Liver (tissue), 8 donors: ENCODE measurements at regions not wholly inside any gene's neighbourhood (a gene's known extent, or its start where the extent isn't known, plus 50 kb on each side); places are given as distances from the start of the nearest gene placed in this dataset.

Experiments used
- DNase-seq: peaks from one replicate; pipeline ENCODE4 v3.0.0-alpha.2; 2017; ENCODE audit warnings: low spot score
- H3K27ac ChIP-seq, 2 donors: one replicate each; pipeline ENCODE4 v1.7.0; 2013; ENCODE audit warnings: inconsistent platforms in 2 of 2, low read length in 2 of 2, control low read depth in 1 of 2, low read depth in 1 of 2, mild to moderate bottlenecking in 1 of 2
- H3K27me3 ChIP-seq, 4 donors: one replicate each; pipeline versions ENCODE4 v1.6.1 to v1.7.0; 2013; ENCODE audit warnings: low read length in 3 of 4, inconsistent platforms in 1 of 4, mild to moderate bottlenecking in 1 of 4, moderate library complexity in 1 of 4; ENCODE audit not compliant: control insufficient read depth in 4 of 4, insufficient read depth in 4 of 4
- H3K36me3 ChIP-seq, 4 donors: one replicate each; pipeline versions ENCODE4 v1.6.1 to v1.7.0; 2013; ENCODE audit warnings: low read length in 3 of 4, mild to moderate bottlenecking in 3 of 4, low read depth in 1 of 4, moderate library complexity in 1 of 4; ENCODE audit not compliant: control insufficient read depth in 4 of 4, insufficient read depth in 3 of 4
- H3K4me1 ChIP-seq, 4 donors: one replicate each; pipeline versions ENCODE4 v1.6.1 to v1.7.0; 2013; ENCODE audit warnings: low read length in 3 of 4, mild to moderate bottlenecking in 3 of 4, moderate library complexity in 1 of 4; ENCODE audit not compliant: control insufficient read depth in 4 of 4, insufficient read depth in 4 of 4
- H3K4me3 ChIP-seq, 3 donors: one replicate each; pipeline versions ENCODE4 v1.6.1 to v1.7.0; 2013; ENCODE audit warnings: low read length in 3 of 3, control low read depth in 1 of 3, low read depth in 1 of 3, mild to moderate bottlenecking in 1 of 3
- H3K9ac ChIP-seq, 2 donors: one replicate each; pipeline ENCODE4 v1.7.0; 2013; ENCODE audit warnings: low read length in 2 of 2, mild to moderate bottlenecking in 2 of 2, moderate library complexity in 2 of 2, control low read depth in 1 of 2, low read depth in 1 of 2
- H3K9me3 ChIP-seq, 4 donors: one replicate each; pipeline versions ENCODE4 v1.6.1 to v1.7.0; 2013; ENCODE audit warnings: low read length in 3 of 4; ENCODE audit not compliant: control insufficient read depth in 4 of 4
- EGR1 ChIP-seq, 2 donors: IDR thresholded peaks; 2 replicates each; pipeline ENCODE4 v1.6.1; 2016 to 2018; ENCODE audit warnings: antibody characterized with exemption in 2 of 2, low read depth in 2 of 2
- FOXA1 ChIP-seq: IDR thresholded peaks from 2 replicates; pipeline ENCODE4 v1.6.1; 2016; ENCODE audit warnings: antibody characterized with exemption
- FOXA2 ChIP-seq: IDR thresholded peaks from 2 replicates; pipeline ENCODE4 v1.6.1; 2016; ENCODE audit warnings: antibody characterized with exemption
- GABPA ChIP-seq, 2 donors: IDR thresholded peaks in 1 of 2; conservative IDR thresholded peaks in 1 of 2; 2 replicates each; pipeline ENCODE4 v1.6.1; 2016; ENCODE audit warnings: antibody characterized with exemption in 2 of 2, mild to moderate bottlenecking in 1 of 2, moderate library complexity in 1 of 2
- HNF4A ChIP-seq, 2 donors: conservative IDR thresholded peaks; 2 replicates each; pipeline ENCODE4 v1.6.1; 2016; ENCODE audit warnings: antibody characterized with exemption in 2 of 2, mild to moderate bottlenecking in 2 of 2
- HNF4G ChIP-seq: IDR thresholded peaks from 2 replicates; pipeline ENCODE4 v1.6.1; 2016; ENCODE audit warnings: antibody characterized with exemption
- JUND ChIP-seq, 2 donors: IDR thresholded peaks; 2 replicates each; pipeline ENCODE4 v1.6.1; 2016; ENCODE audit warnings: antibody characterized with exemption in 2 of 2
- NR2F2 ChIP-seq: IDR thresholded peaks from 2 replicates; pipeline ENCODE4 v1.6.1; 2016; ENCODE audit warnings: antibody characterized with exemption
- RAD21 ChIP-seq, 2 donors: IDR thresholded peaks; 2 replicates each; pipeline ENCODE4 v1.6.1; 2016; ENCODE audit warnings: antibody characterized with exemption in 2 of 2, mild to moderate bottlenecking in 2 of 2
- RXRA ChIP-seq, 2 donors: IDR thresholded peaks; 2 replicates each; pipeline ENCODE4 v1.6.1; 2017 to 2018; ENCODE audit warnings: antibody characterized with exemption in 2 of 2, mild to moderate bottlenecking in 1 of 2
- SP1 ChIP-seq: IDR thresholded peaks from 2 replicates; pipeline ENCODE4 v1.6.1; 2018; ENCODE audit warnings: antibody characterized with exemption, mild to moderate bottlenecking
- TAF1 ChIP-seq: conservative IDR thresholded peaks from 2 replicates; pipeline ENCODE4 v1.6.1; 2016; ENCODE audit warnings: antibody characterized with exemption, mild to moderate bottlenecking
- WGBS: extraction: QIAGEN DNeasy Blood & Tissue Kit; methylation state at CpG from one replicate; pipeline ENCODE4 v1.1.7; 2013; 5-methylcytosine and 5-hydroxymethylcytosine counted together
- TF ChIP-seq, protein P1 (sequence below): fragments of 150-350 bp; IDR thresholded peaks from 2 replicates; pipeline ENCODE4 v1.5.1; 2017; ENCODE audit warnings: improper control_type of control experiment, low read depth, low read length; ENCODE audit not compliant: missing input control
- TF ChIP-seq, protein P2 (sequence below): IDR thresholded peaks from 2 replicates; pipeline ENCODE4 v1.6.1; 2016; ENCODE audit warnings: antibody characterized with exemption, mild to moderate bottlenecking
- TF ChIP-seq, protein P3 (sequence below): IDR thresholded peaks from 2 replicates; pipeline ENCODE4 v1.6.1; 2016; ENCODE audit warnings: antibody characterized with exemption
- TF ChIP-seq, protein P4 (sequence below): IDR thresholded peaks from 2 replicates; pipeline ENCODE4 v1.6.1; 2016; ENCODE audit warnings: antibody characterized with exemption
- TF ChIP-seq, protein P5 (sequence below): IDR thresholded peaks from 2 replicates; pipeline ENCODE4 v1.6.1; 2016; ENCODE audit warnings: antibody characterized with exemption
- donor health status: healthy.
- donor health status: healthy.
- donor health status: healthy.
- donor health status: healthy.
- donor health status: healthy.

DNA sequence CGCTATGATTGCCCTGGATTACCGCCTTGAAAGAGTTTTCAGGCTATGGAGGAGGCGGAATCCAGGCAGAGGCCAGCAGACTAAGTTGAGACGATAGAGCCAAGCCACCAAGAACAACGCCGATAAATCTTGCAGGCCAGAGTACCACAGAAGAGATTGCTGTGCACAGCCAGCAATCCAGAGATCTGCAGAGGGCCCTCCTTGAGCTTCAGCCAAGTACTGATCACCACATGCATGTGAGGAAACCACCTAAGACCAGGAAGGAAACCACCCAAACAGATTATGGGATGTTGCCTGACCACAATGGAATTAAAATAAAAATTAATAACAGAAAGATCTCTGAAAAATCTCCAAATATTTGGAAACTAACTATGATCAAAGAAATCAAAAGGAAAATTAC, 74.9 kb downstream of the GCNT4 start:
- H3K27ac ChIP-seq: no peak overlapping the region
- no peaks in the 10 kb centered on the region for H3K4me1 ChIP-seq
- no peaks in the 10 kb centered on the region for H3K36me3 ChIP-seq
- H3K9ac ChIP-seq: no peak overlapping the region
- H3K4me3 ChIP-seq: no peak overlapping the region
- WGBS: 90% methylated on average over 6 of the region's 6 CpGs
- TF ChIP-seq HNF4G (no peak), SP1 (no peak), EGR1 (IDR thresholded peaks at IDR 0.05; ENCODE audit: low read depth in 2 of 2) (no peak), RAD21 (IDR thresholded peaks at IDR 0.05) (no peak), RXRA (IDR thresholded peaks at IDR 0.05) (no peak), JUND (IDR thresholded peaks at IDR 0.05) (no peak), HNF4A (conservative IDR thresholded peaks at IDR 0.05) (no peak), TAF1 (no peak), FOXA2 (no peak), NR2F2 (no peak), GABPA (IDR thresholded peaks at IDR 0.05 in 1 of 2, conservative IDR thresholded peaks at IDR 0.05 in 1 of 2) (no peak), FOXA1 (no peak)
- TF ChIP-seq, protein P1, sequence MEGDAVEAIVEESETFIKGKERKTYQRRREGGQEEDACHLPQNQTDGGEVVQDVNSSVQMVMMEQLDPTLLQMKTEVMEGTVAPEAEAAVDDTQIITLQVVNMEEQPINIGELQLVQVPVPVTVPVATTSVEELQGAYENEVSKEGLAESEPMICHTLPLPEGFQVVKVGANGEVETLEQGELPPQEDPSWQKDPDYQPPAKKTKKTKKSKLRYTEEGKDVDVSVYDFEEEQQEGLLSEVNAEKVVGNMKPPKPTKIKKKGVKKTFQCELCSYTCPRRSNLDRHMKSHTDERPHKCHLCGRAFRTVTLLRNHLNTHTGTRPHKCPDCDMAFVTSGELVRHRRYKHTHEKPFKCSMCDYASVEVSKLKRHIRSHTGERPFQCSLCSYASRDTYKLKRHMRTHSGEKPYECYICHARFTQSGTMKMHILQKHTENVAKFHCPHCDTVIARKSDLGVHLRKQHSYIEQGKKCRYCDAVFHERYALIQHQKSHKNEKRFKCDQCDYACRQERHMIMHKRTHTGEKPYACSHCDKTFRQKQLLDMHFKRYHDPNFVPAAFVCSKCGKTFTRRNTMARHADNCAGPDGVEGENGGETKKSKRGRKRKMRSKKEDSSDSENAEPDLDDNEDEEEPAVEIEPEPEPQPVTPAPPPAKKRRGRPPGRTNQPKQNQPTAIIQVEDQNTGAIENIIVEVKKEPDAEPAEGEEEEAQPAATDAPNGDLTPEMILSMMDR: no peak
- TF ChIP-seq, protein P2, sequence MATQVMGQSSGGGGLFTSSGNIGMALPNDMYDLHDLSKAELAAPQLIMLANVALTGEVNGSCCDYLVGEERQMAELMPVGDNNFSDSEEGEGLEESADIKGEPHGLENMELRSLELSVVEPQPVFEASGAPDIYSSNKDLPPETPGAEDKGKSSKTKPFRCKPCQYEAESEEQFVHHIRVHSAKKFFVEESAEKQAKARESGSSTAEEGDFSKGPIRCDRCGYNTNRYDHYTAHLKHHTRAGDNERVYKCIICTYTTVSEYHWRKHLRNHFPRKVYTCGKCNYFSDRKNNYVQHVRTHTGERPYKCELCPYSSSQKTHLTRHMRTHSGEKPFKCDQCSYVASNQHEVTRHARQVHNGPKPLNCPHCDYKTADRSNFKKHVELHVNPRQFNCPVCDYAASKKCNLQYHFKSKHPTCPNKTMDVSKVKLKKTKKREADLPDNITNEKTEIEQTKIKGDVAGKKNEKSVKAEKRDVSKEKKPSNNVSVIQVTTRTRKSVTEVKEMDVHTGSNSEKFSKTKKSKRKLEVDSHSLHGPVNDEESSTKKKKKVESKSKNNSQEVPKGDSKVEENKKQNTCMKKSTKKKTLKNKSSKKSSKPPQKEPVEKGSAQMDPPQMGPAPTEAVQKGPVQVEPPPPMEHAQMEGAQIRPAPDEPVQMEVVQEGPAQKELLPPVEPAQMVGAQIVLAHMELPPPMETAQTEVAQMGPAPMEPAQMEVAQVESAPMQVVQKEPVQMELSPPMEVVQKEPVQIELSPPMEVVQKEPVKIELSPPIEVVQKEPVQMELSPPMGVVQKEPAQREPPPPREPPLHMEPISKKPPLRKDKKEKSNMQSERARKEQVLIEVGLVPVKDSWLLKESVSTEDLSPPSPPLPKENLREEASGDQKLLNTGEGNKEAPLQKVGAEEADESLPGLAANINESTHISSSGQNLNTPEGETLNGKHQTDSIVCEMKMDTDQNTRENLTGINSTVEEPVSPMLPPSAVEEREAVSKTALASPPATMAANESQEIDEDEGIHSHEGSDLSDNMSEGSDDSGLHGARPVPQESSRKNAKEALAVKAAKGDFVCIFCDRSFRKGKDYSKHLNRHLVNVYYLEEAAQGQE: no peak
- TF ChIP-seq, protein P3, sequence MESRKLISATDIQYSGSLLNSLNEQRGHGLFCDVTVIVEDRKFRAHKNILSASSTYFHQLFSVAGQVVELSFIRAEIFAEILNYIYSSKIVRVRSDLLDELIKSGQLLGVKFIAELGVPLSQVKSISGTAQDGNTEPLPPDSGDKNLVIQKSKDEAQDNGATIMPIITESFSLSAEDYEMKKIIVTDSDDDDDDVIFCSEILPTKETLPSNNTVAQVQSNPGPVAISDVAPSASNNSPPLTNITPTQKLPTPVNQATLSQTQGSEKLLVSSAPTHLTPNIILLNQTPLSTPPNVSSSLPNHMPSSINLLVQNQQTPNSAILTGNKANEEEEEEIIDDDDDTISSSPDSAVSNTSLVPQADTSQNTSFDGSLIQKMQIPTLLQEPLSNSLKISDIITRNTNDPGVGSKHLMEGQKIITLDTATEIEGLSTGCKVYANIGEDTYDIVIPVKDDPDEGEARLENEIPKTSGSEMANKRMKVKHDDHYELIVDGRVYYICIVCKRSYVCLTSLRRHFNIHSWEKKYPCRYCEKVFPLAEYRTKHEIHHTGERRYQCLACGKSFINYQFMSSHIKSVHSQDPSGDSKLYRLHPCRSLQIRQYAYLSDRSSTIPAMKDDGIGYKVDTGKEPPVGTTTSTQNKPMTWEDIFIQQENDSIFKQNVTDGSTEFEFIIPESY: no peak
- TF ChIP-seq, protein P4, sequence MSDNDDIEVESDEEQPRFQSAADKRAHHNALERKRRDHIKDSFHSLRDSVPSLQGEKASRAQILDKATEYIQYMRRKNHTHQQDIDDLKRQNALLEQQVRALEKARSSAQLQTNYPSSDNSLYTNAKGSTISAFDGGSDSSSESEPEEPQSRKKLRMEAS: no peak
- TF ChIP-seq, protein P5, sequence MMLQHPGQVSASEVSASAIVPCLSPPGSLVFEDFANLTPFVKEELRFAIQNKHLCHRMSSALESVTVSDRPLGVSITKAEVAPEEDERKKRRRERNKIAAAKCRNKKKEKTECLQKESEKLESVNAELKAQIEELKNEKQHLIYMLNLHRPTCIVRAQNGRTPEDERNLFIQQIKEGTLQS: no peak
- peaks cover 1 to 5% (median 3%) of the 10 kb centered on the region in 4 donors for H3K9me3 ChIP-seq
- H3K27me3 ChIP-seq: no peaks in the 10 kb centered on the region
- DNase-seq: no peak

DNA sequence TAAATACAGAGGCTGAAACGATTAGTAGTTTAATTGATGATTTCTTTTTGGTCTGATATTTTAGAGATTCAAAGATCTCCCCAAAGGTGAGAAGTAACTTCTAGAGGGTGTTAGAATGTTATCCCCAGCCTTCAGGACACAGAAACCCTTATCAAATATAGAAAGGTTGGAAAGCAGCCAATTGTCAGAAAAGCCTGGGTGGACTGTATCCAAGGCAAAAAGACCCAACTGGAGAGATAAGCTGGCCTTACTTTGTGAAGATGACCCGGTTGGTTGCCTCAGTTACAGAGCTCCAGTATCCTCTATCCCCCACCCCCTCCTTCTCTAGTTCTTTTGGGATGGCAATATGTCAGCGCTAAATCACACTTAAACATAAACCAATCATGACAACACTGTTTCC, 75.7 kb downstream of the GCNT4 start:
- Histone ChIP-seq H3K4me1 (no peaks in the 10 kb centered on the region), H3K4me3 (no peak overlapping the region), H3K27me3 (no peaks in the 10 kb centered on the region), H3K27ac (no peak overlapping the region), H3K36me3 (no peaks in the 10 kb centered on the region), H3K9me3 (peaks cover 1 to 9% (median 4%) of the 10 kb centered on the region in 4 donors), H3K9ac (no peak overlapping the region)
- WGBS: 59% methylated on average over 3 of the region's 3 CpGs
- DNase-seq: no peak
- TF ChIP-seq RAD21 (IDR thresholded peaks at IDR 0.05): no peak
- TF ChIP-seq, protein P4: no peak
- TF ChIP-seq GABPA (IDR thresholded peaks at IDR 0.05 in 1 of 2, conservative IDR thresholded peaks at IDR 0.05 in 1 of 2): no peak
